ENCODE measurements at regions not wholly inside any gene's neighbourhood (a gene's known extent, or its start where the extent isn't known, plus 50 kb on each side); places are given as distances from the start of the nearest gene placed in this dataset.

DNA sequence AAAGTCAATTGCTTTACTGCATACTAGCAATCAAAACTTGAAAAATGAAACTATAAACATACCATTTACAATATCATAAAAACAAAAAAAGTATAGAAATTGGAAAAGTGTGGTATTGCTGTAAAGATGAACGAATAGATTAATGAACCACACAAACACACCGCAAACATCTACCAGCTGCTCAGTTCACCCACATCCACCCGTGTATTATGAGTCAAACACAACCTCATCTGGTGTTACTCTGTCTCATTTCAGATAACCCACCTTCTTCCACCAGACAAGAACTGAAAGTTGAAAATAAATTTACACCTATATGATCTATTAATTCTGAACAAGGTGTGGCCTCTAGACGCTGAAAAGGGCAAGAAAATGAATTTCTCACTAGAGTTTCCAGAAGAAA lies 53.3 kb downstream of the BLID start:
- TF ChIP-seq, protein P1, sequence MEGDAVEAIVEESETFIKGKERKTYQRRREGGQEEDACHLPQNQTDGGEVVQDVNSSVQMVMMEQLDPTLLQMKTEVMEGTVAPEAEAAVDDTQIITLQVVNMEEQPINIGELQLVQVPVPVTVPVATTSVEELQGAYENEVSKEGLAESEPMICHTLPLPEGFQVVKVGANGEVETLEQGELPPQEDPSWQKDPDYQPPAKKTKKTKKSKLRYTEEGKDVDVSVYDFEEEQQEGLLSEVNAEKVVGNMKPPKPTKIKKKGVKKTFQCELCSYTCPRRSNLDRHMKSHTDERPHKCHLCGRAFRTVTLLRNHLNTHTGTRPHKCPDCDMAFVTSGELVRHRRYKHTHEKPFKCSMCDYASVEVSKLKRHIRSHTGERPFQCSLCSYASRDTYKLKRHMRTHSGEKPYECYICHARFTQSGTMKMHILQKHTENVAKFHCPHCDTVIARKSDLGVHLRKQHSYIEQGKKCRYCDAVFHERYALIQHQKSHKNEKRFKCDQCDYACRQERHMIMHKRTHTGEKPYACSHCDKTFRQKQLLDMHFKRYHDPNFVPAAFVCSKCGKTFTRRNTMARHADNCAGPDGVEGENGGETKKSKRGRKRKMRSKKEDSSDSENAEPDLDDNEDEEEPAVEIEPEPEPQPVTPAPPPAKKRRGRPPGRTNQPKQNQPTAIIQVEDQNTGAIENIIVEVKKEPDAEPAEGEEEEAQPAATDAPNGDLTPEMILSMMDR (IDR thresholded peaks at IDR 0.05; ENCODE audit: low read depth, low read length, missing control alignments): no peak
- H3K4me3 ChIP-seq (replicated peaks; ENCODE audit: low read depth, low read length): no peak overlapping the region
- no peak for DNase-seq (ENCODE audit: extremely low read depth, low read depth)

DNA sequence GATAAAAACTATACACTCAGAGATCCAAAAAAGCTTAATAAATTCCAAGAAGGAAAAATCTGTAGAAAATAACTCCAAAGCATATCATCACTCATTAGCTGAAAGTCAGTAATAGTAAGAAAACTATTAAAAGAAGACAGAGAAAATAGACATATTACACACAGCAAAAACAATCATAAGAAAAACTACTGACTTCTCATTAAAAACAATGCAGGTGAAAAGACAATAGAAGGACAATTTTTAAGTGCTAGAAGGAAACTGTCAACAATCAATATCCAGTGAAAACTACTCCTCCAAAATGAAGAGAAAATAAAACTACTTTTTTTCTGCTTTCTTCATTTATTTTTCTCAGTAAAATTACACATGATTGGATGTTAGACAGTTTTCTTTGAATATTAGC lies 56.5 kb downstream of the BLID start:
- no peak overlapping the region for H3K4me3 ChIP-seq (replicated peaks; ENCODE audit: low read depth, low read length)
- TF ChIP-seq, protein P1 (IDR thresholded peaks at IDR 0.05; ENCODE audit: low read depth, low read length, missing control alignments): no peak
- DNase-seq (ENCODE audit: extremely low read depth, low read depth): no peak

DNA sequence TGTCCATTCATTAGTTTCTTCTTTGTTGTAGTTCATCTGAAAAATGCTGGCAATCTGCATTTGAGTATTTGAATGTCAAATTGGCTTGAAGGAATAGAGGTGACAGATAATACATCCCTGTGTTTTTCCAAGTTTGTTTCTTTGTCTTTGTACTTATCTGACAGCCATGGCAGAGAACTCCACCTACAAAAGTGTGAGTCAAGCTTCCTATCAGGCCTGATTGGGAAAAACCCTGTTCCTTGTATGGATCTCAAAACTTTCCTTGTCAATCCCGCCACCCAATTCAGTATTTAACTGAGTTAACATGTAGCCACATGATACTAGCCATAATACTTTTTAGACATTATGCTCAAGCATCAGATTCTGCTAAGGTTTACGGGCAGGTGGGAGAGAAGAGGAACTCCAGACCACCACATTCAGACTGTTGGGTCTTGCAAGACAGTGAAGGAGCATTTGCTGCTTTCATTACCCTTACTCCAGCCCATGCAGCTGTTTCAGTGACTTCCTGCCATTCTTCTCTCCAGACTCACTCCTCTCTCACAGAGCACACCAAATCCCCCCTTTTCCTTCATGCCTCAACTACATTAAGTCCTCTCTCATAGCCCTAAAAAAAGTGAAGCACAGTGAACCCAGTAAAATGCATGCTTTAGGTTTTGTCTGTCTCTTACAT lies 65.9 kb downstream of the BLID start:
- no peak for DNase-seq (ENCODE audit: extremely low read depth, low read depth)
- TF ChIP-seq, protein P1 (IDR thresholded peaks at IDR 0.05; ENCODE audit: low read depth, low read length, missing control alignments): no peak
- no peak overlapping the region for H3K4me3 ChIP-seq (replicated peaks; ENCODE audit: low read depth, low read length)

DNA sequence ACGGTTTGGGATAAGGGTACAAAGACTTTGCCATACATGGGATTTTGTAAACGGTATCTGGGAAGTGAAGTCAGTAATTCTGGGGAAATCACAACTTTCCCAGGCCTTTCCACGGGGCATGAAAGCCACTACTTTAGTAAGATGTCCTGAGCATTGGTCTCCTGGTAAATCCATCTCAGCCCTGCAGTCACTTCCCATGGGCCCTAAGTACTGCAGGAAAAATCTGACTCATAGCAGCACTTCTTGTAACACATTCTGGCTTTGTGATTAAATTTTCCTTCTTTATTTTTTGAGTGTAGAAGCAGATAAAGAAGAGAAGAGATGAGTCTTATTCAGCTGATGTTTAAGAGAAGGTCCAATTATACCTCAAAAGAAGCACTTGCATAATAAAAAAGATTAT lies 67.6 kb downstream of the BLID start:
- no peak overlapping the region for H3K4me3 ChIP-seq (replicated peaks; ENCODE audit: low read depth, low read length)
- no peak for DNase-seq (ENCODE audit: extremely low read depth, low read depth)
- TF ChIP-seq, protein P1 (IDR thresholded peaks at IDR 0.05; ENCODE audit: low read depth, low read length, missing control alignments): no peak

DNA sequence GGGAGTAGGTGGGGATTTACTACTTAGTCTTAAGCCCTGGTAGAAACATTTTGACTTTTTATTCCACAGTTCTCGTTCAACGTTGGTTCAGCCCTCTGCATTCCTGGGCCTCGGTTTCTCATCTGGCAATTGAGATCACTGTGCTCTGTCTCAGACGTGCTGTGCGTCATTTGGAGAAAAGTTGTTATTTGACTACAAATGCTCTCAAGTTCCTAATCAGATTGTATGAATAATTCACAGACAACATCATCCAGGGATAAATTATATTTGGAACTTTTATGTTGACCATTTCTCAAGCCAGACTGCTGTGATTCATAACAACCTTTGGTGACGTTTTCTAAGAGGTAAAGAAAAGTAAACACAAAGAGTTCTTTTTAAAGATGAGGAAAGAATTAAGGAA lies 69.2 kb downstream of the BLID start:
- TF ChIP-seq, protein P1 (IDR thresholded peaks at IDR 0.05; ENCODE audit: low read depth, low read length, missing control alignments): no peak
- DNase-seq (ENCODE audit: extremely low read depth, low read depth): no peak
- H3K4me3 ChIP-seq (replicated peaks; ENCODE audit: low read depth, low read length): no peak overlapping the region

DNA sequence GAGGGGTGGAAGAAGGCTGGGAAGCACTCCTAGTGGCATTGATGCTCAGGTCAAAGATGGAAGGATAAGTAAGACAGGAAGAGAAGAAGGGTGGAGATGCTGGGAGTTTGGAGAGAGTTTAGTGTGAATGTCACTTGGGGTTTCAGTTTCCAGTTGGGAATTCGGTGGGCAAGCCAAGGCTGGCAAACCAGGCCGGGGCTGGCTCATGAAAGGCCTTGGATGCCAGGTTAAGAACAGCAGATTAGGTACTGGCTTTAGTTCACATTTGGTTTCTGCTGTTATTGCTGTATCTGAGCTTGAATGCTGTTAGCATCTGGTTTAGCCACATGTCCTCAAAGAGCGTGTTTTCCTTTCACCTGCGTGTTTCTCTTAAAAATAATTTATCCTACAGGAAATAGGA lies 69.6 kb downstream of the BLID start:
- TF ChIP-seq, protein P1 (IDR thresholded peaks at IDR 0.05; ENCODE audit: low read depth, low read length, missing control alignments): no peak
- DNase-seq (ENCODE audit: extremely low read depth, low read depth): no peak
- H3K4me3 ChIP-seq (replicated peaks; ENCODE audit: low read depth, low read length): no peak overlapping the region

DNA sequence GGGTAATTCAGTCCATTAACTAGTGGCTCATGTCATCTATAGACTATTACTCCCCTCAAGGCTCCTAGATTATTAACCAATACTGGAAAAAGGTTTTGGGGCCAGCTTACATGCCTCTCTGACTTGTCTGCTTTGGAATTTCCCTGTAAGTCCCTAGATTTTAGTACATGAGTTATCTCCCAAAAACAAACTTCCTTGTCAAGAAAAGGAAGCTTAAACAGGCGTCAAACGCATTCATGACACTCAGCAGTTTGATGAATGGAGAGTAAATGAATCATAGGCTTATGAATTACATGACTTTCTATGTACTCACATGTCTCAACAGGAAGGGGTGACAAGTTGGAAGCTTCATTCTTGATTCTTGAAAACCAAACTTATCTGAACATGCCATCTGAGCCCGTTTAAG lies 70.8 kb downstream of the BLID start:
- DNase-seq (ENCODE audit: extremely low read depth, low read depth): no peak
- no peak overlapping the region for H3K4me3 ChIP-seq (replicated peaks; ENCODE audit: low read depth, low read length)
- TF ChIP-seq, protein P1 (IDR thresholded peaks at IDR 0.05; ENCODE audit: low read depth, low read length, missing control alignments): no peak

Data from HFF-Myc (cell line).